AG10803 (cell line): ENCODE measurements at regions not wholly inside any gene's neighbourhood (a gene's known extent, or its start where the extent isn't known, plus 50 kb on each side); places are given as distances from the start of the nearest gene placed in this dataset.

ENCODE experiments used
- DNase-seq: peaks from one replicate; pipeline ENCODE4 v3.0.0; 2010; ENCODE audit warnings: low read depth
- H3K4me3 ChIP-seq: 2 replicates; pipeline ENCODE4 v1.5.1; 2011; ENCODE audit warnings: mild to moderate bottlenecking, low read length, control low read depth
- CTCF ChIP-seq: conservative IDR thresholded peaks from 2 replicates; pipeline ENCODE4 v1.5.1; 2011; ENCODE audit warnings: mild to moderate bottlenecking, low read length, control low read depth, inconsistent platforms

- no peak overlapping the region for H3K4me3 ChIP-seq
- no peak for TF ChIP-seq CTCF
- no peak for DNase-seq
Observed at GRCh38 chr1:90204780-90205179, 209.9 kb downstream of the ZNF326 start.

GRCh38 chr1:90204023-90204590 lies 209.2 kb downstream of the ZNF326 start:
- no peak for DNase-seq
- no peak overlapping the region for H3K4me3 ChIP-seq
- no peak for TF ChIP-seq CTCF

- peak; percentile 8 for DNase-seq
- no peak overlapping the region for H3K4me3 ChIP-seq
- no peak for TF ChIP-seq CTCF
Observed at GRCh38 chr1:90201467-90202358, 206.8 kb downstream of the ZNF326 start.

- no peak overlapping the region for H3K4me3 ChIP-seq
- TF ChIP-seq CTCF: no peak
- DNase-seq: no peak
Observed at GRCh38 chr1:90200646-90201205, 205.8 kb downstream of the ZNF326 start.

GRCh38 chr1:90198616-90199332 lies 203.9 kb downstream of the ZNF326 start:
- no peak for TF ChIP-seq CTCF
- no peak overlapping the region for H3K4me3 ChIP-seq
- DNase-seq: no peak

- TF ChIP-seq CTCF: no peak
- no peak for DNase-seq
- no peak overlapping the region for H3K4me3 ChIP-seq
Observed at GRCh38 chr1:90193116-90193515, 198.2 kb downstream of the ZNF326 start.
